AG09309 (cell line): ENCODE measurements at regions not wholly inside any gene's neighbourhood (a gene's known extent, or its start where the extent isn't known, plus 50 kb on each side); places are given as distances from the start of the nearest gene placed in this dataset.
"Not testable (repeated sequence)": the region's sequence is repeated elsewhere in the genome, so short reads cannot be mapped to it uniquely, and the experiment has no call there.

Experiments
- DNase-seq: peaks from one replicate; pipeline ENCODE4 v3.0.0-alpha.2; 2010; ENCODE audit warnings: low read depth
- H3K4me3 ChIP-seq: 2 replicates; pipeline ENCODE4 v1.5.1; 2011; ENCODE audit warnings: mild to moderate bottlenecking, low read depth, low read length, moderate library complexity; ENCODE audit not compliant: control insufficient read depth
- TF ChIP-seq, protein P1 (sequence below): IDR thresholded peaks from 2 replicates; pipeline ENCODE4 v1.5.1; 2011; ENCODE audit warnings: mild to moderate bottlenecking, low read depth, low read length, inconsistent platforms; ENCODE audit not compliant: insufficient read depth, control insufficient read depth; ENCODE audit errors: missing control alignments

GRCh38 chr13:89502286-89502685 is 1831.1 kb downstream of the SLITRK5 start:
- TF ChIP-seq, protein P1, sequence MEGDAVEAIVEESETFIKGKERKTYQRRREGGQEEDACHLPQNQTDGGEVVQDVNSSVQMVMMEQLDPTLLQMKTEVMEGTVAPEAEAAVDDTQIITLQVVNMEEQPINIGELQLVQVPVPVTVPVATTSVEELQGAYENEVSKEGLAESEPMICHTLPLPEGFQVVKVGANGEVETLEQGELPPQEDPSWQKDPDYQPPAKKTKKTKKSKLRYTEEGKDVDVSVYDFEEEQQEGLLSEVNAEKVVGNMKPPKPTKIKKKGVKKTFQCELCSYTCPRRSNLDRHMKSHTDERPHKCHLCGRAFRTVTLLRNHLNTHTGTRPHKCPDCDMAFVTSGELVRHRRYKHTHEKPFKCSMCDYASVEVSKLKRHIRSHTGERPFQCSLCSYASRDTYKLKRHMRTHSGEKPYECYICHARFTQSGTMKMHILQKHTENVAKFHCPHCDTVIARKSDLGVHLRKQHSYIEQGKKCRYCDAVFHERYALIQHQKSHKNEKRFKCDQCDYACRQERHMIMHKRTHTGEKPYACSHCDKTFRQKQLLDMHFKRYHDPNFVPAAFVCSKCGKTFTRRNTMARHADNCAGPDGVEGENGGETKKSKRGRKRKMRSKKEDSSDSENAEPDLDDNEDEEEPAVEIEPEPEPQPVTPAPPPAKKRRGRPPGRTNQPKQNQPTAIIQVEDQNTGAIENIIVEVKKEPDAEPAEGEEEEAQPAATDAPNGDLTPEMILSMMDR: no peak
- no peak overlapping the region for H3K4me3 ChIP-seq
- no peak for DNase-seq

DNA sequence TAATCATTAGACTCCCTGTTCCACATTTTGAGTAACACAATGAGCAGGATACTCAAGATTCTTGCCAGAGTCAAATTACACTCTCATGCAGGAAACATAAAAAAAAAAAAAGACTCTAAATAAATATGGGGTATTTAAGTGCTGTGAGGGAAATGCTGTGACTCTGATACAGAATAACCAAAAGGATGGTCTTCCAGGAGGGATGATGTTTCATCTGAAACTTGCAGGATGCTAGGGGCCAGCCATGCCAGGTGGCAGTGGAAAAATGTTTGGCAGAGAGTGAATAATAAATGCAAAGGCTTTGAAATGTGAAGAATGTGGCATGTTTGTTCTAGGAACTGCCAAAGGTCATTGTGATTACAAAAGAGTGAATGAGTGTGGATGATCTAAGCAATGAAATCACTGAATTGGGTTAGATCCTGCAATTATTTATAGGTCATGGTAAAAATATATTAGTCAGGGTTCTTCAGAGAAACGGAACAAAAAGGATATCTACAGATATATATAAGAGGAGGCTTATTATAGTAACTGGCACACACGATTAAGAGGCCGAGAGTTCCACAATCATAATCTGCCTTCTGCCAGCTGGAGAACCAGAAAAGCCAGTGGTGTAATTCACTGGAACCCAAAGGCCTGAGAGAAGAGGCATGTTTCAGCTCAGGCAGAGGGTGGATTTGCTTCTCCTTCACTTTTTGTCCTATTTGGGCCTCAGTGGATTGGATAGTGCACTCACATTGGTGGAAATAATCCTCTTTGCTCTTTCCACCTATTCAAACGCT is 1832.8 kb upstream of the MIR17HG start:
- DNase-seq: no peak
- no peak overlapping the region for H3K4me3 ChIP-seq
- TF ChIP-seq, protein P1: no peak

DNA sequence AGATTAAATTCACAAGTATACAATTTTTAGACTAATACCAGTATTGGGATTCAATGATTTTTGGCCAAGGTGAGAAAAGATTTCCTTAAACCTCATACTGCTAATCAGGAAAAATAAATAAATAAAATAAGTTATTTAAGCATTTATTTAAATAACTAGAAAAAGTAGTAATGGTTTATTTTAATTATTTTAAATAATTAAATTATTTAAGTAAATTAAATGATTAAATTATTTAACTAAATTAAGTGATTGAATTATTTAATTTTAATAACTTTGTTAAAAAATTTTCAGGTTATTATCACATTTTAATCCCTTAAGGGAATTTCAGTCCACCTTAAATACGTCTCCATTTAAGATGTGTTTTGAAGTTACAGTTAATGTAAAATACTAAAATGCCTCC is 1831.5 kb upstream of the MIR17HG start:
- no peak for DNase-seq
- no peak overlapping the region for H3K4me3 ChIP-seq
- TF ChIP-seq, protein P1: no peak

DNA sequence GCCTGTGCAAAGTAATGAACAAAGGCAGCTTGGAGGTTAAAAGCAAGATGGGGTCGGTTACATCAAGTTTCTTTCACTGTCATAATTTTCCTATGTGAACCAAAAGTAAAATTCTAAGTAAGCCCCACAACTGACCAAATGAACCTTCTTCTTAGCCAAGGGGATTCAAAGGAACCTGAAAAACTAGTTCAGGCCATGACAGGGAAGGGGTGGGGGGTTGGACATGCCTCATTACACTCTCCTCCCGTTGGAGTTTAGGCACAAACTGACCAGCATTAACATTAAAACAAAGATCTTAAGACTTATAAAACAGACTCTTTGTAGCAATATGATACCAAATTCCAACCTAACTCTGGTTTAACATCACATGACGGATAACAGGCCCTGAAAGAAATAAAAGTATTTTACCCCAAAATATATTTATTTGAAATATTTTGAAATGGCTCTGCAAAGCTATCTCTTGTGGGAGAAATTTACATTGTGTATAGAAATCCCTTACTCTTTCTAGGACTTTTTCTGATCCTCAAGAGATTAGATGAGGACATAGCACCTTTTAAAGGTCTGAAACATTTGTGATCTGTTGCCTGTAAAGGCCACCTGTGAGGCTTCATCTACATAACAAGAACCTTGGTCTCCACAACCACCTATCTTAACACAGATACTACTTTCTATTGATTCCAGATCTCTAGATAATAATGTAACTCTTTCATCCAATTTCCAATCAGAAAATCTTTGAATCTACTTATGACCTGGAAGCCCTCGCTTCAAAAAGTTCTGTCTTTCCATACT is 1829.0 kb upstream of the MIR17HG start:
- no peak for DNase-seq
- TF ChIP-seq, protein P1: no peak
- no peak overlapping the region for H3K4me3 ChIP-seq

GRCh38 chr13:89520468-89520867 is 1827.0 kb upstream of the MIR17HG start:
- TF ChIP-seq, protein P1: no peak
- no peak overlapping the region for H3K4me3 ChIP-seq
- no peak for DNase-seq

DNA sequence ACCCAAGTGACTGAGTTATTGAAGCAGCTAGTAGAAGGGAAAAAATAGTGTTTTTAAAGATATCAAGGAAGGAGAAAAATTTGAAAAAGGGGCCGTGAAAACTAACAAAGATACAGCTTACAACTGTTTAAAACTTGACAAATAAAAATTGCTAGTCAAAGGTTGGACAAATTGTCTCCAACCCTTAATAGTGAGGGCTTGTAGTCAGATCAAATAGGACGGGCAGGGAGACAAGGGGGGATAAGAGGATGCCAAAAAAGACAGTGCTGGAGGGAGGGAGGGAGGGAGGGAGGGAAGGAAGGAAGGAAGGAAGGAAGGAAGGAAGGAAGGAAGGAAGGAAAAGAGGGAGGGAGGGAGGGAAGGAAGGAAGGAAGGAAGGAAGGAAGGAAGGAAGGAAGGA is 1825.8 kb upstream of the MIR17HG start:
- not testable (repeated sequence) for DNase-seq, H3K4me3 ChIP-seq
